GM19438 (cell line): ENCODE measurements at regions not wholly inside any gene's neighbourhood (a gene's known extent, or its start where the extent isn't known, plus 50 kb on each side); places are given as distances from the start of the nearest gene placed in this dataset.
"Not testable (repeated sequence)": the region's sequence is repeated elsewhere in the genome, so short reads cannot be mapped to it uniquely, and the experiment has no call there.

ENCODE experiments used
- ATAC-seq: cut with Tn5 transposase; IDR thresholded peaks from one replicate; pipeline ENCODE4 v1.9.1; 2021; ENCODE audit warnings: low read depth; ENCODE audit not compliant: unreplicated experiment

DNA sequence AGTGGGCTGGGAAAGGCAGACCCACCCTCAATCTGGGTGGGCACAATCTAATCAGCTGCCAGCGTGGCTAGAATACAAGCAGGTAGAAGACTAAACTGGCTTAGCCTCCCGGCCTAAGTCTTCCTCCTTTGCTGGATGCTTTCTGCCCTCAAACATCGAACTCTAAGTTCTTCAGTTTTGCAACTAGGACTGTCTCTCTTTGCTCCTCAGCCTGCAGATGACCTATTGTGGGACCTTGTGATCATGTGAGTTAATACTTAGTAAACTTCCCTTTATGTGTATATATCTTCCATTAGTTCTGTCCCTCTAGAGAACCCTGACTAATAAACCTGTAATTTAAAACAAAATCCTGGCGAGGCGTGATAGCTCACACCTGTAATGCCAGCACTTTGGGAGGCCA, 51.8 kb upstream of the SLC39A8 start:
- not testable (repeated sequence) for ATAC-seq

DNA sequence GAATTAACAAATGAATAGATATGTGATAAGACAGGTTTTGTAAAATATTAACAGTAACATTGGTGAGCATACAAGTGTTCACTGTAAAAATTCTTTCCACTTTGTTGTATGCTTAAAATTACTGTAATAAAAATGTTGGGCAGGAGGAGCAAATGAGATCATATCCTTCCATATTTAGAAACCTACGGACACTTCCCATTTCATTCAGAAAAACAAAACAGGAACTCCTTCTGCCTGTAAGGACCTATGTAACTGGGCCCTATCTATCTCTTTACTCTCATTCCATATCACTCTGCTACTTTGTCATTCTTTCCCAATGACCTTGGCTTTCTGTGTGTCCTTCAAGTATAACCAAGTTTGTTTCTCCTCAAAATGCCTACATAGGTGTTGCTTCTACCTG, 53.7 kb upstream of the SLC39A8 start:
- no peak for ATAC-seq

DNA sequence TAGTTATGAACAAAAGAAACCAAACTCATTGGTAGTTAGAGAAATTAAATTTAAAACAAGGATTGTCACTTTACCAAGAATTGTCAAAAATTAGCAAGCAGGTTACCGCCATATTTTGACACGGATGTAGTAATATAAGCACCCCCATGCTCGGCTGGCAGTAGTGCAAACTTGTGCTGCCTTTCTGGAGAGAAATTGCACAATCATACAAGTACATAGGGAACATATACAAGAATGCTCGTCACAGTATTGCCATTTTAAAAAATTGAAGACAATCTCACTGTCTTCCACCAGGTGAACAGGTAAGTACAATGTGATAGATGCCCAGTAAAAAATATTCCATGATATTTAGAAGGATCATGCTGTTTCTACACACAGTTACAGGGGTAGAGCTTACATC, 55.6 kb upstream of the SLC39A8 start:
- no peak for ATAC-seq

DNA sequence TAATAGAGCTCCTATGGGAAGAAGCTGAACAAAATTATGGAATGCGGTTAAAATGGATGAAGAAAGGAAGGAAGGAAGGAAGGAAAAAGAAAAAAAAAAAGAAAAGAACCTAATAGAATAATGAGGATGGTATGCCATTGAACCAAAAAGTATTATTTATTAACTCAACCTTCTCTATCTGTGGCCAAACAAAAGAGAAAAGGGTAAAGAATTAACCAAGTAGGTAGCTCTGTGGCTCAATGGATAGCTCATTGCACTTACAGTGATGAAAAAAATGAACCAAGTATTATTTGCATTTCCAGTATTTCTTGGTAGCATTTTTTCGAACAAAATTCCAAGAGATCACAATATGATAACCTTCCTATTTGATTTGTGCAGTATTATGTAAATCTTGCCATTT, 56.9 kb upstream of the SLC39A8 start:
- ATAC-seq, result no peak

DNA sequence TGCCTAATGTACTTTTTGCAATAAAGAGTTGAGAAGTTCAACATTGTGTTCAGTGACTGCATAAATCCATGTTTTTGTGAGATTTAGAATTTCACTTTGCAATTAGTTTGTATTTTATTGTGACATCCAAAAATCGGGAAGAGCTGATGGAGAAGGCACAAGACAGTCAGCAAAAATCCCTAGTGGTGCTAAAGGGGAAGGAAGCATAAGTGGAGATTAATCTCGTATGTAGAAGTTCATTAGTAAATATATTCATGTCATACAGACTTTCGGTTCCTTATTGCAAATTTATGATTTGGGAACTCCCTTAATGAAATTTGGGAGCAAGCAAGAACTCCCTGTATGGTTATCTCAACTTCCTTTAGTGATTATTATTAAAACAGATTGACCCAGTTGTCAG, 57.8 kb upstream of the SLC39A8 start:
- no peak for ATAC-seq

DNA sequence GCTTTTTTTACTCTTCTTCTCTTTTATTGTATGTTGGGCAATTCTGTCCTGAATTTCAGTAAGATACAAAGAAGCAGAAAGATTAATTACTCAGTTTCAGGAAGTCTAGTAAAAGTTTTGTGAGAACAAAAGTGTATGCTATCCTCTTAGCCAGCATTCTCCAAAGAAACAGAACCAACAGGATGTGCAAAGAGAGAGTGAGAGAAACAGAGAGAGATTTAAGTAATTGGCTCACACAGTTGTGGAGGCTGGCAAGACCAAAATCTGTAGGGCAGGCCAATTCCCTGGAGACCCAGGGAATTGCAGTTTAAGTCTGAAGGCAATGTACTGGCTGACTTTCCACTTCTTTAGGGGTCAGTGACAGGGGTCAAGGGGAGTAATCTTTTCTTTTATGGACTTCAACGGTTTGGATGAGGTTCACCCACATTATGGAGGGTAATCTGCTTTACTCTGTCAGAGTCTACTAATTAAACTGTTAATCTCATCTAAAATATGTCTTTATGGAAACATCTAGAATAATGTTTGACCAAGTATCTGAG, 59.2 kb upstream of the SLC39A8 start:
- ATAC-seq, result no peak

DNA sequence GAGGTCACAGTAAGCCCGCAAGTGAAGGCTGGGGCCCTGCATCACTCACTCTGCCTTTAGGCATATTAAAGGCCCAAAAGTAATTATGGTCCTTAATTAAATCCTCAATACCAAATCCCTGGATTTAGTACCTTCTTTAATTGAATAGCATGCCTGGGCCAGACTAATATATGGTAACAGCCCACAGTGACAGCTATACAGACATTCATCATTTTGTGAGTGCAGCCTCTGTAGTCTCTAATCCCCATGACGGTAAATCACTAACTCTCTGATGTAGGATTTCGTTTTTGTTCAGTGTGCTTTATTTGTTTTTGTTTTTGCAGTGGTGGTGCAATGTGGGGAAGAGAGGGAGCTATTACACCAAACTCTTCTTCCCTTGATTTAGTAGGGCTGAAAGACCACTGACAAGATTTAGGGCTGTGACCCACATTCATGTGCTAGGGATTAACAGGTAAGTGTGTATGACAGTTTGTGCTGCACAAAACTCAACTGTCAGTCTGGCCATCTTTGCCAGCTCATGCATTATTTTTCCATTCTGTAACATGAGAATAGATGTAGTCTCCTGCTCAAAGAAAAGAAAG, 60.6 kb upstream of the SLC39A8 start:
- no peak for ATAC-seq

DNA sequence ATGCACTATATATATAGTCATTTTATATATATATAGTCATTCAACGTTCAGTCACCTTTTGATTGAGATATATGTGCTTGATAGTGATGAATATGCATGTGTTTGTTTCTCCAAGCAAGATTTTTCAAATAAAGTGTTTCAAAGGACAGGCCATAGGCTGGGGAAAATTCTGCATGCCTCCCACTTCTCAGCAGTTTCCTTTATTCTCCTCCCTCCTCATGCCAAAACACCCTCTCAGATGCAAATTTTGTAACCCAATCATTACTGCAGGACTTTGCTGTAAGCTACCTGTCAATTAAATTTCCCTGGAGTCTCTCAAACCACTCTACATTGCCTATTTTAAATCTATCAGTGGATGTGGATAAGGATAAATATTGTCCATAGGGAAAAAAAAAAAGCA, 65.6 kb upstream of the SLC39A8 start:
- not testable (repeated sequence) for ATAC-seq

DNA sequence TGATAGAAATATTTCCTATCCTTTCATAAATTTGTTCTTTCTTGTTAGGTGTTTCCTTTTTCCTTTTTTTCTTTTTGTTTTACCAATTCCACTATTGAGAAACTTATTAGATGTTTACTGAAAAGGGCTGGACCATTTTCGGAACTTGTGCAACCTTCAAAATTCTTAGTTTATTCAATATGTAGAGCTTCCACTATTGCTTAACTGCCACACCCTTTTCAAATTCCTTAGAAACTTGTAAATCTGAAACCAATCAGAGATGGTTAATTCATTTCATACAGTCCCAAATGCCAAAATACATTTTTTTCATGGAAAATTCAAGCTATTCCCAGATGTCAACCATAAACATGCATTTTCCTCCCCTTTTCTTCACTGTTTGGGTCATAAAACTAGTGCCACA, 66.1 kb upstream of the SLC39A8 start:
- no peak for ATAC-seq

DNA sequence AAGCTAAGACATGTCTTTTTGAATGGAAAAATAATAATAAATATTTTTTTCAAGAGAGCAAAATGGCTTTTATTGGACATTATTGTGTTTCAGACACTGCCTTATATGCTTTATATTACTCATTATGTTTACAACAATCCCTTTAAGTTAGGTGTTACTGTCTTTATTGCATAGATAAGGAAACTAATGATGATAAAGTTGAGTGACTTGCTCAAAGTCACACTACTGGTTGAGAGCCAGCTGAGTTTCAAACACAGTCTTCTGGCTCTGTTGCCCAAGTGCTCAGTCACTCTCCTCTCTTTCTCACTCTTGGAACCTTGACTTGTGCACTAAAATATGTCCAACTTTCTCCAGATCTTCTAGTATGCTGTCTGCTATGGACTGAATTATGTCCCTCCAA, 71.5 kb upstream of the SLC39A8 start:
- no peak for ATAC-seq

DNA sequence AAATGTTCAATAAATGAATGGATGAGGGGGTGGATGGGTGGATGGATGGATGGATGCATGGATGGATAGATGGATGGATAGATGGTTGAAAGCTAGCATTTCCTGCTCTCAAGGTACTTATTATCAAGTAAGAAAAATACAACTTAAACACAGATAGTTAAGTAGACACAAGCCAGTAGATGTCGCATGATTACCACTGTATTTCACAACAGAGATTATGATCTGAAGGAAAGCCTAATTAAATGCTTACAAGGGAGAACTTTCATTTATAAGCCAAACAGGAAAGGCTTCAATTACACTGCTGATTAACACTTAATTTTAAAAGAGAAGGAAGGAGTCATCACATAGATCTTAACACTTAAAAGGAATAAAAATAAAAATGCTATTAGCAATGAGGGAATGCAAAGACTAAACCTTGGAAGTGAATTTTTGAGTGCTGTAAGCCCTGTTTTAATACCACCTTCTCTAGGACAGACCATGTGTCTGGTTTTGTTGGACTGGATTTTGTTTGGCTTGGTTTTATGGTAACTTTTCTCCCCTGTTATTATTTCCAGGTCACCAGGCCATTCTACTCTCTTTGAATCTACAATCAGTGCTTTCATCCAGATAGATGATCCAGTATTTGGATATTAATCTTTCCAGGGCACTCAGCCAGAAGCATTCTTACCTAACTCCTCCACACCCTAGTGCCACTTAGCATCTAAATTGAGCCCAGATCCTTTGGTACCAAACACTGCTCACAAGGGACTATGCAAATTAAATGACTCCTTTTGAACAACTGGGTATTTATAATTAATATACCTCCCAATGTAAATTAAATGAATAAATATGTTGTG, 75.5 kb upstream of the SLC39A8 start:
- ATAC-seq, result no peak

DNA sequence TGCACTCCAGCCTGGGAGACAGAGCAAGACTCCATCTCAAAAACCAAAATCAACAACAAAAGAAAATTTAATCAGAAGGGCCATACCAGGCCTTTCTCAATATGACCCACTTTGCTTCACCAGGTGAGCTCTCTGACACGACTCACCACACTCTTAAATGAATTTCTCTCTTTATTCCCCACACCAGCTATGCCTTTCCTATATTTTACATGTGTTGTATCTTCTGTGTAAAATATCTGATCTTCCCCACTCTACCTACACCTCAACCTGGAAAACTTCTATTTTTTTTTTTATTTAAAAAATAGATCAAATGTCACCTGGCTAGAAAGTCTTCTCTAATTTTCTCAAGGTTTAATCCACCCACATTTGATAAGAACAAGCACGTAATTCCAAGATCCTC, 77.6 kb upstream of the SLC39A8 start:
- ATAC-seq, result no peak

DNA sequence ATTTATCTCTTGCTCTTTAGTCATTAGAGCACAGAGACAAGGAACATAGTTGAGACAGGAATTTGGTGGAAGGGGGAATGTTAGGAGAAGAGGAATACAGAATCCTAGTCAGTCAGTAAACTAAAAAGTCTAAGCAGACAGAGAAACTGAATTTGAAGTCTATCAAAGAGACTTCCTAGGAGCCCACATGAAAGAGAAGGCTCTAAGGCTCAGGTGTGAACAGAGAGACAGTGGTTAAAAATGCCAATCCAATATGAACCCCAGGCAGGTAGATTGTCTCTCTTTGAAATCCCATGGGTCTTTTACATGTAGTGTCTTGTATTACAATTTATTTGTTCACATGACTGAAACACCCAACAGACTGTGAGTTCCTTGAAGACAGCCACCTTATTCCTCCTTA, 77.8 kb upstream of the NFKB1 start:
- ATAC-seq, result no peak

DNA sequence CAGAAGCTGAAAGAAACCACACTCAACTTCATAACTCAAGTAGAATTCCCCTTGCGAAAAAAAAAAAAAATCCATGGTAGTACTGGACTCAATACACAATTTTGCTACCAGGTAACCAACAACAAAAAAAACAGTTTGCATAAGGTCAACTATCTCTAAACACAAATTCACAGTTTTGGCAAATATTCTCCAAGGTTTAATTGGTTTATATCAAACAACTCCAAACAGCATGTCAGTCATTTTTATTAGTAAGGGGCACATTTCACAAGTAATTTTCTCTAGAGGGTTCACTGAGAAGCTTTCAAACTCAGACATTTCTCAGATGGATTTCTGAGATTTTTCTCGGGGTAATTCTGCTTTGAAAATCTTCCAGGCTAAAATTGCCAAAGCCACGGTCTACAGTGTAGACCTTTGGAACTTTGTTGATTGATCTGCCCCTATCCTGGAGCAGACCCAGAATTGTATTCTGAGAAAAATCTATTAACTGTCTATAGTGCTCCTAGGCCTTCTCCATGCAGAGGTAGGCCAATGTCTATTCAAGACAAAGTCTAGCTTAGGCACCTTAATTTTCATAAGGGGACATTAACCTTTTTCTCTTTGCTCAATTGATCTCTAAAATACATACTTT, 73.7 kb upstream of the NFKB1 start:
- ATAC-seq, result no peak

DNA sequence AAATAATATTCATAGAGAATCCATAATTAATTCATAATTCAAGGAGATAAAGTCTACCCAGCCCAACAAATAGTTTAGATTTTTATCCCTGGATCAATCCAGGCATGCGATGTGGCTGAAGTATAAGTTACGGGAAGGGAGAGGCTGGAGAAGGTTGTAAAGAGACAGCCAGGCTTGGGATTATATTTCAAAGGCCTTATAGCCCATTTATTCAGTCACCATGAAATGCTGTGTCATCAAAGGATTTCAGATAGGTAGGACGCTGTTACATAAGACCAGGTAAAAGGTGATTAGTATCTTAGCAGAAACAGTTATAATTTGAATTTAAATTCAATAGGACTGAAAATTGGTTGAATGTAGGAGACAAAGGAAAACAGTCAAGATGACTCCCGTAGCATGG, 73.0 kb upstream of the NFKB1 start:
- ATAC-seq, result no peak

DNA sequence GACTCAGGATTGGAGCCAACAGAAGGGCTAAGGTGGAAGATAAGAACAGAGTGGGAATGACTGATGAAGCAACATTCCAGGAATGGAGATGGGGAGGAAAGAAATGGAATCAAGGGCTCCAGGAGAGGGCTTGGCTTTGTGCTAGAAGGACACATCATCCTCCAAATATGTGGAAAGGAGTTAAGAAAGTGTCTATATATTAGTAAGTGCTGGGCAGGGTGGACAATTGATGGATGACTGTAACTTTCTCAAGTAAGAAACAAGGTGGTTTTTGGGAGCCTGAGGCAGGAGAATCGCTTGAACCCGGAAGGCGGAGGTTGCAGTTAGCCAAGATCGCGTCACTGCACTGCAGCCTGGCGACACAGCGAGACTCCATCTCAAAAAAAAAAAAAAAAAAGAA, 71.6 kb upstream of the NFKB1 start:
- no peak for ATAC-seq

DNA sequence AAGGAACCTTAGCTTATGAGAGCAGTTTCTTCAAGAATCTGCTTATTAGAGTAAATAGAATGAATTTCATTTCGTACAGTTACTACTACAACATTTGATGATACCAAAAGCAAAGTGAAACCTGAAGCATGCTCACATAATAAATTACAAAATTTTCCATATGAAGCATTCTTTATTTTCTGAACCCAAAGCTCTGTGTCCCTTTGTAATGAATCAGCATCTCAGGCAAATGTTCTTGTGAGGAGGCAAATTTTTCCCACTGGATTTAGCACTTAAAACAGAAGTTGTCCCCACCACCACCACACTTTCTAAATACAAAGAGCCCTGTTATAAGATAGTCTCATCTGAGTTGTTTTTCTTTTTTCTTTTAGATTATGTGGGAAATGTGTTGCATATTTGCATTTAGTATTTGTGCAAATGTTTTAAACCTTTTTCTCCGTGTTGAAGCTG, 70.7 kb upstream of the NFKB1 start:
- no peak for ATAC-seq

DNA sequence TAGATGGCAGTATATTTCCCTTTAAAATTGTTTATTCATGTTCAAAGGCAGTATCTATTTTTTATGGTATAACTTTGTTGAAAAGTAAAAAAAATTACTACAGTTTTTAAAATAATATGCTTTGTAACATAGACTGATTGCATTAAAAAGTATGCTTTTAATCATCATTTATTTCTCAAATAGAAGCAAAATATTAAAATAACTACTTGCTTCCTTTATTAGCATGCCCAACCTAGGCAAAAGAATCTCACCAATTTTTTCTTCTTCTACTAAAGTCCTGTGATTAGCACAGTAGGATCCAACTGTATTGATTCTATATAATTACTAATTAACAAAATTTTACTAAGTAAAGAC, 69.6 kb upstream of the NFKB1 start:
- no peak for ATAC-seq

DNA sequence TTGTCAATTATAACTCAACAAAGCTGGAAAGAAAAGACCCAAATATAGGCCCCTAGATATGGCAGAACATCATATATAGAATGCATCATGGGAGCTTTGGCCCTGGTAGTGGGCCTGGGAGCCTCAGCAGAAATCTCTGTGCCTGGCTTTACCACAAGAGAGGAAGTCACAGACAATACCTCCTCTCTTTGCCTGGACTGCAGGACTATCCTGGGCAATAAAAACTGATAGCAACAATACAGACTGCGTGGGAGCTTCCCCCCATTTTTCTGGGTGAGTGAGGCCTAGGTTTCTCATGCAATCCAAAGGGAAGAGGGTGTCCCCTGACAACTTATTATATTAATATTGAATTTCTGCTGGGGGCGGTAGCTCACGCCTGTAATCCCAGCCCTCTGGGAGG, 64.0 kb upstream of the NFKB1 start:
- no peak for ATAC-seq

DNA sequence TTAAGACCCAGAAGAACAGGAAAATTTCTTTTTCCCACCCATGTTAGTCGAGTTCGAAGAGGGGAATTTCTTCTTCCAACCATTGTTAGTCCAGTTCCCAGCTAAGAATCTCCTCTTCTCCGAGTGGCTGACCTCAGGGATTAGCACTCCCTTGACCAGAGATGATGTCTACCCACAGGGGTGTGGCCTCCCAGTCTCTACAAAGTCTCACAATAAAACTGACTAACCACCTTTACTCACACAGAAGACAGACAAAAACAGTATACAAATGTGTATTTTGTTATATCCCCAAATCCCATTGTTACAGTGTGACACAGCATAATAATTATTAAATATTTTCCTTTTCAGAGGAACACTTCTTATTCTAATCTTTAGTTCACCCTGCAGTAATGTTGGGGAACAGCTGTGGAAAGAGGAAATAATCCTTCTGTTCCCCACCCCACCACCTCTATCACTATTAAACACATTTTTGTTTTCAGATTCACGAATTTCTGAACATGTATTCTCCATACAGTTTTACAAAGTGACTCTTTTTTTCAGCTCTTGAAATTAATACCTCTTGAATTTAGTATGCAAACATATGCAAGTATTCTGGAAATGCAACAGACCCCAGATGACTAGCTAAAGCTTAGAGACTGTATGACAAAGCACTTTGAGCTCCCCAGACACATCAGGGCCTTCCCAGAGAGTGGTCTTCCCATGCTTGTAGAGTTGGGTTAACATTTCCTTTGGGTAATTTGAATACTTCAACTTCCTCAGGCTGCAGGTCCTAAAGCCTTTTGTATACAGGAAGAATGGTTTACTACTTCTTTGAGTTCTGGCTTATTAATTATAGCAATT, 62.5 kb upstream of the NFKB1 start:
- no peak for ATAC-seq

DNA sequence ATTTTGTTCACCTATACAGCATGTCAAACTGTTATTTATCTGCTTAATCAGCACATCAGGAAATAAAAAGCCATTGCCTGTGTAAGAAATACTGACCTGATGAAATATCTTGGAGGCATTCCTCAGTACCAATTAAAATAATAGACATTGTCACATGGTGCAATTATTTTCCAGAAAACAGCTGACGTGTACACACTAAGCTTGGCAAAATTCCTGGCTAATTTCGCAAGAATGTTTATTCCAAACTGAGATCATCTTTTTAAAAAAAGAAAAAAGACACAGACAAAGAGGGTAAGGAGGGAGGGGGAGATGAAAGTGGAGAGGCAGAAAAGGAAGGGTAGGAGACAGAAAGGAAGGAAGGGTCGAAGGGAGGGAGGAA, 61.9 kb upstream of the NFKB1 start:
- no peak for ATAC-seq
